Activated naive CD8-positive, alpha-beta T cell treated with anti-CD3 and anti-CD28 coated beads for 36 hours (primary cell): ENCODE measurements at regions not wholly inside any gene's neighbourhood (a gene's known extent, or its start where the extent isn't known, plus 50 kb on each side); places are given as distances from the start of the nearest gene placed in this dataset.

Source experiments
- DNase-seq: peaks from one replicate; pipeline ENCODE4 v3.0.0; 2021
- H3K27ac Mint-ChIP-seq: one replicate; pipeline ENCODE4 v1.8.0; 2022; ENCODE audit warnings: mild to moderate bottlenecking, moderate library complexity, mixed read lengths
- H3K27me3 Mint-ChIP-seq: one replicate; pipeline ENCODE4 v1.8.0; 2022; ENCODE audit warnings: mild to moderate bottlenecking, mixed read lengths
- H3K36me3 Mint-ChIP-seq: one replicate; pipeline ENCODE4 v1.8.0; 2021; ENCODE audit warnings: mild to moderate bottlenecking, mixed read lengths
- H3K4me1 Mint-ChIP-seq: one replicate; pipeline ENCODE4 v1.8.0; 2021; ENCODE audit warnings: mixed read lengths
- H3K4me3 Mint-ChIP-seq: one replicate; pipeline ENCODE4 v1.8.0; 2022; ENCODE audit warnings: mild to moderate bottlenecking, moderate library complexity, mixed read lengths
- H3K9me3 Mint-ChIP-seq: one replicate; pipeline ENCODE4 v1.8.0; 2022; ENCODE audit warnings: mixed read lengths

GRCh38 chr1:191974004-191974403 is 184.3 kb upstream of the RGS18 start:
- H3K4me1 Mint-ChIP-seq: no peaks in the 10 kb centered on the region
- H3K27me3 Mint-ChIP-seq: no peaks in the 10 kb centered on the region
- H3K36me3 Mint-ChIP-seq: no peaks in the 10 kb centered on the region
- H3K27ac Mint-ChIP-seq: no peak overlapping the region
- DNase-seq: no peak
- no peak overlapping the region for H3K4me3 Mint-ChIP-seq
- H3K9me3 Mint-ChIP-seq: peaks cover 5% of the 10 kb centered on the region

- no peak for DNase-seq
- Mint-ChIP-seq H3K27me3 (no peaks in the 10 kb centered on the region), H3K4me3 (no peak overlapping the region), H3K27ac (no peak overlapping the region), H3K36me3 (no peaks in the 10 kb centered on the region), H3K9me3 (peaks cover 11% of the 10 kb centered on the region), H3K4me1 (no peaks in the 10 kb centered on the region)
Measured at GRCh38 chr1:191977874-191978506, 180.3 kb upstream of the RGS18 start.

- Mint-ChIP-seq H3K4me1 (no peaks in the 10 kb centered on the region), H3K4me3 (no peak overlapping the region), H3K36me3 (no peaks in the 10 kb centered on the region), H3K9me3 (peaks cover 6% of the 10 kb centered on the region), H3K27me3 (no peaks in the 10 kb centered on the region), H3K27ac (no peak overlapping the region)
- DNase-seq: no peak
Measured at GRCh38 chr1:191984856-191985255, 173.4 kb upstream of the RGS18 start.

GRCh38 chr1:191992118-191992517 is 166.1 kb upstream of the RGS18 start:
- Mint-ChIP-seq H3K9me3 (no peaks in the 10 kb centered on the region), H3K27me3 (no peaks in the 10 kb centered on the region)

GRCh38 chr1:191993549-191993948 is 164.7 kb upstream of the RGS18 start:
- DNase-seq: no peak
- Mint-ChIP-seq H3K4me3 (no peak overlapping the region), H3K9me3 (no peaks in the 10 kb centered on the region), H3K27me3 (no peaks in the 10 kb centered on the region), H3K36me3 (no peaks in the 10 kb centered on the region), H3K4me1 (no peaks in the 10 kb centered on the region), H3K27ac (no peak overlapping the region)

More at GRCh38 chr1:191992118-191992517, 166.1 kb upstream of the RGS18 start:
- no peaks in the 10 kb centered on the region for H3K4me1 Mint-ChIP-seq
- no peaks in the 10 kb centered on the region for H3K36me3 Mint-ChIP-seq
- DNase-seq: no peak
- no peak overlapping the region for H3K4me3 Mint-ChIP-seq
- no peak overlapping the region for H3K27ac Mint-ChIP-seq

- no peaks in the 10 kb centered on the region for H3K36me3 Mint-ChIP-seq
- H3K27ac Mint-ChIP-seq: no peak overlapping the region
- no peaks in the 10 kb centered on the region for H3K9me3 Mint-ChIP-seq
- H3K4me1 Mint-ChIP-seq: no peaks in the 10 kb centered on the region
- H3K4me3 Mint-ChIP-seq: no peak overlapping the region
- no peak for DNase-seq
- H3K27me3 Mint-ChIP-seq: no peaks in the 10 kb centered on the region
Measured at GRCh38 chr1:192002063-192002462, 156.2 kb upstream of the RGS18 start.

GRCh38 chr1:192003295-192004077 is 154.8 kb upstream of the RGS18 start:
- Mint-ChIP-seq H3K36me3 (no peaks in the 10 kb centered on the region), H3K4me3 (no peak overlapping the region), H3K9me3 (no peaks in the 10 kb centered on the region), H3K27ac (no peak overlapping the region), H3K27me3 (no peaks in the 10 kb centered on the region), H3K4me1 (no peaks in the 10 kb centered on the region)
- no peak for DNase-seq

- Mint-ChIP-seq H3K36me3 (no peaks in the 10 kb centered on the region), H3K27me3 (no peaks in the 10 kb centered on the region)
Measured at GRCh38 chr1:192005976-192006375, 152.3 kb upstream of the RGS18 start.

GRCh38 chr1:192008281-192008825 is 149.9 kb upstream of the RGS18 start:
- Mint-ChIP-seq H3K27ac (no peak overlapping the region), H3K9me3 (no peaks in the 10 kb centered on the region), H3K4me3 (no peak overlapping the region), H3K36me3 (no peaks in the 10 kb centered on the region), H3K4me1 (no peaks in the 10 kb centered on the region), H3K27me3 (no peaks in the 10 kb centered on the region)
- DNase-seq: no peak

More at GRCh38 chr1:192005976-192006375, 152.3 kb upstream of the RGS18 start:
- Mint-ChIP-seq H3K27ac (no peak overlapping the region), H3K4me3 (no peak overlapping the region), H3K9me3 (no peaks in the 10 kb centered on the region), H3K4me1 (no peaks in the 10 kb centered on the region)
- DNase-seq: no peak

- H3K4me3 Mint-ChIP-seq: no peak overlapping the region
- no peaks in the 10 kb centered on the region for H3K4me1 Mint-ChIP-seq
- H3K9me3 Mint-ChIP-seq: no peaks in the 10 kb centered on the region
- no peaks in the 10 kb centered on the region for H3K27me3 Mint-ChIP-seq
- H3K36me3 Mint-ChIP-seq: no peaks in the 10 kb centered on the region
- DNase-seq: no peak
- H3K27ac Mint-ChIP-seq: no peak overlapping the region
Measured at GRCh38 chr1:192010406-192010805, 147.9 kb upstream of the RGS18 start.

GRCh38 chr1:192011525-192011924 is 146.7 kb upstream of the RGS18 start:
- Mint-ChIP-seq H3K36me3 (no peaks in the 10 kb centered on the region), H3K4me3 (no peak overlapping the region), H3K27ac (no peak overlapping the region), H3K4me1 (no peaks in the 10 kb centered on the region), H3K9me3 (no peaks in the 10 kb centered on the region), H3K27me3 (no peaks in the 10 kb centered on the region)
- no peak for DNase-seq

- H3K27me3 Mint-ChIP-seq: no peaks in the 10 kb centered on the region
- H3K36me3 Mint-ChIP-seq: no peaks in the 10 kb centered on the region
- H3K9me3 Mint-ChIP-seq: peaks cover 5% of the 10 kb centered on the region
- H3K27ac Mint-ChIP-seq: no peak overlapping the region
- H3K4me3 Mint-ChIP-seq: no peak overlapping the region
- DNase-seq: no peak
- H3K4me1 Mint-ChIP-seq: no peaks in the 10 kb centered on the region
Measured at GRCh38 chr1:192022827-192023226, 135.4 kb upstream of the RGS18 start.

- H3K9me3 Mint-ChIP-seq: peaks cover 9% of the 10 kb centered on the region
- H3K27ac Mint-ChIP-seq: no peak overlapping the region
- H3K36me3 Mint-ChIP-seq: no peaks in the 10 kb centered on the region
- H3K4me1 Mint-ChIP-seq: no peaks in the 10 kb centered on the region
- DNase-seq: no peak
- H3K4me3 Mint-ChIP-seq: no peak overlapping the region
- no peaks in the 10 kb centered on the region for H3K27me3 Mint-ChIP-seq
Measured at GRCh38 chr1:192024881-192025280, 133.4 kb upstream of the RGS18 start.

GRCh38 chr1:192038567-192038966 is 119.7 kb upstream of the RGS18 start:
- H3K4me3 Mint-ChIP-seq: no peak overlapping the region
- no peak for DNase-seq
- no peaks in the 10 kb centered on the region for H3K27me3 Mint-ChIP-seq
- no peak overlapping the region for H3K27ac Mint-ChIP-seq
- peaks cover 7% of the 10 kb centered on the region for H3K9me3 Mint-ChIP-seq
- no peaks in the 10 kb centered on the region for H3K36me3 Mint-ChIP-seq
- H3K4me1 Mint-ChIP-seq: no peaks in the 10 kb centered on the region

GRCh38 chr1:192045131-192045530 is 113.1 kb upstream of the RGS18 start:
- H3K4me3 Mint-ChIP-seq: no peak overlapping the region
- no peaks in the 10 kb centered on the region for H3K27me3 Mint-ChIP-seq
- H3K4me1 Mint-ChIP-seq: no peaks in the 10 kb centered on the region
- no peak for DNase-seq
- no peak overlapping the region for H3K27ac Mint-ChIP-seq
- no peaks in the 10 kb centered on the region for H3K9me3 Mint-ChIP-seq
- no peaks in the 10 kb centered on the region for H3K36me3 Mint-ChIP-seq

GRCh38 chr1:192053531-192053971 is 104.7 kb upstream of the RGS18 start:
- DNase-seq: no peak
- Mint-ChIP-seq H3K27me3 (no peaks in the 10 kb centered on the region), H3K4me3 (no peak overlapping the region), H3K36me3 (no peaks in the 10 kb centered on the region), H3K27ac (no peak overlapping the region), H3K4me1 (no peaks in the 10 kb centered on the region), H3K9me3 (no peaks in the 10 kb centered on the region)
